ENCODE measurements at regions not wholly inside any gene's neighbourhood (a gene's known extent, or its start where the extent isn't known, plus 50 kb on each side); places are given as distances from the start of the nearest gene placed in this dataset.
"Not testable (repeated sequence)": the region's sequence is repeated elsewhere in the genome, so short reads cannot be mapped to it uniquely, and the experiment has no call there.

- intact Hi-C loops (cut with DNase I), result no loop called here
- peak in 1 of 42 donors; percentile 14 for DNase-seq
Measured at GRCh38 chr2:236825989-236826510, 256.4 kb downstream of the ACKR3 start.

- intact Hi-C loops (cut with DNase I), result no loop called here
- DNase-seq, result no peak
Measured at GRCh38 chr2:236826606-236827156, 257.1 kb downstream of the ACKR3 start.

GRCh38 chr2:236827997-236828396 is 257.7 kb upstream of the COPS8 start:
- intact Hi-C loops (cut with DNase I), result no loop called here
- DNase-seq, result no peak

- no peak for DNase-seq
- intact Hi-C loops (cut with DNase I), result no loop called here
Measured at GRCh38 chr2:236828820-236829219, 256.9 kb upstream of the COPS8 start.

DNA sequence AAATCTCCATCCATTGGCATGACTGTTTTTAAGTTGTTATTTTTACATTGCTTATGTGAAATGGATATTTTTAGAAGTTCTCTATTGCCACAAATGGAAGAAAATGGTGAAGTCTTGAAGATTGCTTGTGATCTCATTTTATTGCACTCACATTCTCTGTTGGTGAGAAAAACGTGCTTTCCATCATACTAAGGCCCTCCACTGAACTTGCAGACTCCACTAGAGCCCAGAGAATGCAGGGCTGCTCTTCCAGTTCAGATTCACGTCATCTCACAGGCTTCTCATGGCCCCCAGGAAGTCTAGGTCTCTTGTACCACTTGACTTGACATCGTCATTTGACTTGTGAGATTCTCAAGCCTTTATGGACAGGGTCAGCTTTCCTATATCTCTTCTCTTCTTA is 254.8 kb upstream of the COPS8 start:
- intact Hi-C loops (cut with DNase I), result no loop called here
- no peak for DNase-seq

GRCh38 chr2:236831698-236832097 is 254.0 kb upstream of the COPS8 start:
- no peak for DNase-seq
- intact Hi-C loops (cut with DNase I), result no loop called here

DNA sequence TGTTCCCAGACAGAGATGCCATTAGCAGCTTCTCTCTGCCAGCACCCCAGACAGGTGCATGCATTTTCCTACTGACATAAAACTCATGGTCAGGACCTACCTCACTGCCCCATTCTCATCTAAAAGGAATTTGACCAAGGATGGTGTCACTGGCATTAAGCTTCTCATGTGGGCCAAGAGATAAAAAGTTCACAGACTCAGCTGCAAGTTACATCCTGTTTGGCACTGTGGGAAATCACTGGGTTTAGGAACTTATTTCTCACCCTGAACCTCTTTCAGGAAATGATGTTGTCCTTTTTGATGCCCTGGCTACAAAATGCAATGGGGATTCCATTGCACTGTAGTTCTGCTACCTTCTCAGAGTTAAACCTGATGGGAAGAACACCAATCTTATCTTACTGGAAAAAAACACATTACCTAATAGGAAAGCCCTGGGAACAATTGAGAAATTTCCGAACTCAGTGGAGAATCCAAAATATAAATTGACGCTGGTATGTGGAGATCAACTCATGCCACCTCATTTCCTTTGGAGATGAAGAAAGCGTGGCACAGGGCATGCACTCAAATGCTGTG is 252.1 kb upstream of the COPS8 start:
- DNase-seq, result no peak

DNA sequence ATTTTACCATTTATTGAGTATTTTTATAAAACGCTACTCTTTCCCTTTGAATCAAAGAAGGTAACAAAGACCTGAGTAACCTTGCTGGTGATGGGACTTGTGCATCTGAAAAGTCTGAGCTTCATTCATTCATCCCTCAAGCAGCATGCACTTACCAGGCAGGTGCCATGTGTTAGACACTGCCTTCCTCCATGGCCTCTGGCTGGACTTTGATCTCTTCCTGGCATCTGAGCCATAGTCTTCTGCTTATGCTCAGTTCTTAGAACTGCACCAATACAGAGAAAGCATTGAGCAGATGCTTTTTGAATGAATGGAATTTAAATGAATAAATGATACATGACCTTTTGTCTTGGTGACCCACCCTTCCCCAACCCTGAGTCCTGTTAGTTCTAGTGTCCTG is 251.4 kb upstream of the COPS8 start:
- intact Hi-C loops (cut with DNase I), result no loop called here
- no peak for DNase-seq

More for the DNA sequence above, 252.1 kb upstream of the COPS8 start:
- intact Hi-C loops (cut with DNase I), result no loop called here

DNA sequence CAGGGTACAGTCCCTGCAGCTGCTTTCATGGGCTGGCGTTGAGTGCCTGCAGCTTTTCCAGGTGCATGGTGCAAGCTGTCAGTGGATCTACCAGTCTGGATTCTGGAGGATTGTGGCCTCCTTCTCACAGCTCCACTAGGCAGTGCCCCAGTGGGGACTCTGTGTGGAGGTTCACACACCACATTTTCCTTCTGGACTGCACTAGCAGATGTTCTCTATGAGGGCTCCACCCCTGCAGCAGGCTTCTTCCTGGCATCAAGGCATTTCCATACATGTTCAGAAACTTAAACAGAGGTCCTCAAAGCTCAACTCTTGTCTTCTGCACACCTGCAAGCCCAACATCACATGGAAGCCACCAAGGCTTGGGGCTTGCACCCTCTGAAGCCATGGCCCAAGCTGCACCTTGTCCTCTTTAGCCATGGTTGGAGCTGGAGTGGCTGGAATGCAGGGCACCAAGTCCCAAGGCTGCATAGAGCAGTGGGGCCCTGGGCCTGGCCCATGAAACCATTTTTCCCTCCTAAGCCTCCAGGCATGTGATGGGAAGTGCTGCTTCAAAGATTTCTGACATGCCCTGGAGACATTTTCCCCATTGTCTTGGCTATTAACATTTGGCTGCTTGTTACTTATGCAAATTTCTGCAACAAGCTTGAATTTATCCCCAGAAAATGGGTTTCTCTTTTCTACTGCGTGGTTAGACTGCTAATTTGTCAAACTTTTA is 250.2 kb upstream of the COPS8 start:
- no peak for DNase-seq
- intact Hi-C loops (cut with DNase I), result no loop called here

- intact Hi-C loops (cut with DNase I), result not testable (repeated sequence)
- peak in 1 of 42 donors; percentile 18 for DNase-seq
Measured at GRCh38 chr2:236836028-236836427, 249.7 kb upstream of the COPS8 start.

GRCh38 chr2:236840215-236840614 is 245.5 kb upstream of the COPS8 start:
- no peak for DNase-seq
- intact Hi-C loops (cut with DNase I), result no loop called here

- no peak for DNase-seq
- intact Hi-C loops (cut with DNase I), result no loop called here
Measured at GRCh38 chr2:236840857-236841256, 244.8 kb upstream of the COPS8 start.

GRCh38 chr2:236841389-236841788 is 244.3 kb upstream of the COPS8 start:
- intact Hi-C loops (cut with DNase I), result no loop called here
- DNase-seq, result no peak

- intact Hi-C loops (cut with DNase I), result no loop called here
- no peak for DNase-seq
Measured at GRCh38 chr2:236843161-236843968, 242.3 kb upstream of the COPS8 start.

GRCh38 chr2:236844711-236845110 is 241.0 kb upstream of the COPS8 start:
- intact Hi-C loops (cut with DNase I), result no loop called here
- DNase-seq, result no peak

DNA sequence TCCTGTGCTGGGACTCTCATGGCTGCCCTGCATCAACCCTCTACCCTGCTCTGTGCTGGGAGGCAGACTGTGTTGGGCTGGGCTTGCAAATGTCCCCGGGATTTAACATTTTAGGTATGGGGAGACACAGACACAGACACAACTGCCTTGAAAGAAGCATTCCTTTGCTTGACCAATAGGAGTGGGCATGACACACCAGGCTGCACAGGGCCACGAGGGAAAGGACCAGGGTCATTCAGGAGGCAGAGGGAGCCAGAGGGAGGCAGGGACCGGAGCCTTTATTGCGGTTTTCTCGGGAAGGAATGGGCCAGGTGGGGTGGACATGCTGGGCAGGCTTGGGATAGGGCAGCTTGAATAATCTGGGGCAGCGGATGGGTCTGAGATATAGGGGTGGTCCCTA is 238.7 kb upstream of the COPS8 start:
- intact Hi-C loops (cut with DNase I), result no loop called here
- no peak for DNase-seq

DNA sequence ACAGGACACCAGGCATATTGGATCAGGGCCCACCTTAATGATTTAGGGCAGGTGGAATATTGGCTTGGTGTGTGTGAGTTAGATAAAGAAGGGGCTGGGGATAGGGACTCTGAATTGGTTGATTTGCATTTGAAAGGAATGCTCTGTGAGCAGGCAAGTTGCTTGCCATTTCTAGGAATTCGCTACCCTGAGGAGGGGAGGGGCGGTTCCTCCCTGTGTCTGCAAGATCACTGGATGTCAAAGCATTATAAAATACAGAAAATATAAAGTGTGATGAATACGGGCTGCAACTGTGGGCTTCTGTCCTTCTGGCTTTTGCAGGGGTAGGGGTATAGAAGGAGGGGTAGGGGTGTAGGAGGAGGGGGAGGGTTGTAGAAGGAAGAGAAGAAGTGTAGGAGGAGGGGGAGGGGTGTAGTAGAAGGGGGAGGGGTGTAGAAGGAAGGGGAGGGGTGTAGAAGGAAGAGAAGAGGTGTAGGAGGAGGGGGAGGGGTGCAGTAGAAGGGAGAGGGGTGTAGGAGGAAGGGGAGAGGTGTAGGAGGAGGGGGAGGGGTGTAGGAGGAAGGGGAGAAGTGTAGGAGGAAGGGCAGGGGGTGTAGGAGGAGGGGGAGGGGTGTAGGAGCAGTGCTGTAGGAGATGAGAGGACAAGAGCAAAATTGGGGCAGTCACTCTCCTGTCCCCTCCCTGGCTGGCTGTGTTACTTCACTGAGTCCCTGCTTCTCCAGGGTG is 238.0 kb upstream of the COPS8 start:
- intact Hi-C loops (cut with DNase I), result no loop called here
- DNase-seq, result no peak

GRCh38 chr2:236848501-236848900 is 237.2 kb upstream of the COPS8 start:
- DNase-seq, result peak in 10 of 42 donors; percentile 6 to 65 (median 24)
- intact Hi-C loops (cut with DNase I), result no loop called here

DNA sequence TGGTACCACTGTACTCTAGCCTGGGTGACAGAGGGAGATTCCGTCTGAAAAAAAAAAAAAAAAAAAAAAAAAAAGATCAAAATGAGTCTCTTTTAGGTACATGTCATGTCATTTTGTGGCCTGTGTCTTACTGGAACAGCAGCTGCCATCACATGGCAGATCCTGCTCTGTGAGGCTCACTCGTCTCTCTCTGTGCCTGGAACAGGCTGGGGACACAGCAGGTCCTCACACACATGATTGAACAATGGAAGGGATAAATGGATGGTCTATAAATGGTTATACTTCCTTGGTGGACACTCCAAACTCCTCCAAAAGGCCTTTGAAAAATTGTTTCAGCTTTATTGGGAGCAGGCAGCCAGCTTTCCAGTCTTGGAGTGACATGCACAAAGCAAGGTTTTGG is 236.2 kb upstream of the COPS8 start:
- intact Hi-C loops (cut with DNase I), result no loop called here
- DNase-seq, result no peak
